ENCODE measurements at regions not wholly inside any gene's neighbourhood (a gene's known extent, or its start where the extent isn't known, plus 50 kb on each side); places are given as distances from the start of the nearest gene placed in this dataset.

DNA sequence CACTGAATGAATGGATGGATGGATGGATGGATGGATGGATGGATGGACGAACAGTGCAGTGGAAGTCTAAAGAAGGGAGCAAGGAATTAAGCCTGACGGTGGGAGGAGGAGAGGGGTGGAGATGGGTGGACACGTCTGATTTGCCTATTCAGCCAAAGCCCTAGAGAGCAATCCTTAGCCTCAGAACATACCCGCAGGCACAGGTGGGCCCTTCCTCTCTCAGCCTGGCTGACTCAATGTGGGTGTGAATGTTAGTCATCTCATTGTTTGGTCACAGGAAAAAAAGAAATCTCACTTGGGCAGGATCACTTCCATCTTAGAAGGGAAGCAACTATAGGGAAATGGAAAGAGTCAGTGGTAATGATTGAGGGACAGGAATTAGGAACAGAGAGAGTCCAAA lies 165.9 kb downstream of the PJA1 start:
- 90% methylated on average over 3 of the region's 4 CpGs for WGBS
- no peak overlapping the region for H2BK120ac ChIP-seq (ENCODE audit: low read depth, low read length)
- H3K27me3 ChIP-seq (ENCODE audit: control insufficient read depth in 1 of 2, insufficient read depth in 1 of 2, low read length in 2 of 2) = peaks cover 0 to 65% of the 10 kb centered on the region in 2 experiments
- H4K91ac ChIP-seq (ENCODE audit: low read length) = no peak overlapping the region
- no peak overlapping the region for H2AFZ ChIP-seq (ENCODE audit: low read depth, low read length)
- no peak overlapping the region for H3K14ac ChIP-seq (ENCODE audit: low read length in 2 of 2)
- H3K23ac ChIP-seq (ENCODE audit: low read length in 2 of 2) = no peak overlapping the region
- H3K79me1 ChIP-seq (replicated peaks; ENCODE audit: low read length, poor library complexity, severe bottlenecking) = no peaks in the 10 kb centered on the region
- H3K4me3 ChIP-seq (ENCODE audit: insufficient read depth in 1 of 2, low read depth in 1 of 2, low read length in 2 of 2) = no peak overlapping the region
- no peak for DNase-seq
- H3K4me2 ChIP-seq (ENCODE audit: low read length, poor library complexity, severe bottlenecking) = no peak overlapping the region
- no peak overlapping the region for H3K27ac ChIP-seq (ENCODE audit: low read length, poor library complexity, severe bottlenecking)
- H2BK12ac ChIP-seq (ENCODE audit: low read length in 2 of 2) = no peak overlapping the region
- no peak overlapping the region for H2AK5ac ChIP-seq (ENCODE audit: low read length, severe bottlenecking)
- peaks cover 3% of the 10 kb centered on the region for H3K4me1 ChIP-seq (ENCODE audit: control insufficient read depth, insufficient read depth, low read depth, low read length)
- H3K9me3 ChIP-seq (ENCODE audit: control insufficient read depth, low read length) = no peaks in the 10 kb centered on the region
- H2BK5ac ChIP-seq (ENCODE audit: low read depth, low read length, poor library complexity, severe bottlenecking) = no peak overlapping the region
- no peak overlapping the region for H2BK15ac ChIP-seq (ENCODE audit: low read depth, poor library complexity, severe bottlenecking)
- no peaks in the 10 kb centered on the region for H3K36me3 ChIP-seq (ENCODE audit: control insufficient read depth in 1 of 2, insufficient read depth in 2 of 2, low read depth in 1 of 2, low read length in 2 of 2)
- no peak overlapping the region for H4K8ac ChIP-seq (ENCODE audit: low read length)
- H3K4ac ChIP-seq (ENCODE audit: low read depth in 1 of 2, low read length in 2 of 2) = no peak overlapping the region
- no peak overlapping the region for H3K18ac ChIP-seq (ENCODE audit: low read depth in 1 of 2, low read length in 2 of 2)
- H3K9ac ChIP-seq (ENCODE audit: low read length) = no peak overlapping the region

DNA sequence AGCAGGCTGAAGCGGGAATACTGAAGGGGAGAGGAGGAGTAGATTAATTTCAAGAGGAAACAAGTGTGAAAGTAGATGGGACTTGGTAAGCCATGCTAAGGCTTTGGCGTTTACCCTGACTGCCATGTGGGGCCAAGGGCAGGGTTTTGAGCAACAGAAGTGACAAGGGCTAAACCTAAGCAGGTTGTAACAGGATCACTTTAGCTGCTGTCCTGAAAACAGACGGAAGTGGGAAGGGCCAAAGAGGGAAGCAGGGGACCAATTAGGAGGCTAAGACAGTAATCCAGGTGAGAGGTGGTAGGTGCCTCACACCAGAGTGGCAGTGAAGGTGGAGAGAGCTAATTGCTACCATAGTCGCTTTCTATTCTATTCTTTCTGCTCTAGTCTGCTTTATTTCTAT lies 166.5 kb downstream of the PJA1 start:
- Histone ChIP-seq H3K14ac (ENCODE audit: low read length in 2 of 2) (no peak overlapping the region), H3K4me2 (ENCODE audit: low read length, poor library complexity, severe bottlenecking) (no peak overlapping the region), H3K18ac (ENCODE audit: low read depth in 1 of 2, low read length in 2 of 2) (no peak overlapping the region), H3K79me1 (replicated peaks; ENCODE audit: low read length, poor library complexity, severe bottlenecking) (no peaks in the 10 kb centered on the region), H3K9me3 (ENCODE audit: control insufficient read depth, low read length) (no peaks in the 10 kb centered on the region), H2BK120ac (ENCODE audit: low read depth, low read length) (no peak overlapping the region), H3K36me3 (ENCODE audit: control insufficient read depth in 1 of 2, insufficient read depth in 2 of 2, low read depth in 1 of 2, low read length in 2 of 2) (no peaks in the 10 kb centered on the region), H3K4me3 (ENCODE audit: insufficient read depth in 1 of 2, low read depth in 1 of 2, low read length in 2 of 2) (no peak overlapping the region), H3K27ac (ENCODE audit: low read length, poor library complexity, severe bottlenecking) (no peak overlapping the region), H2BK15ac (ENCODE audit: low read depth, poor library complexity, severe bottlenecking) (no peak overlapping the region), H3K4me1 (ENCODE audit: control insufficient read depth, insufficient read depth, low read depth, low read length) (peaks cover 3% of the 10 kb centered on the region), H3K4ac (ENCODE audit: low read depth in 1 of 2, low read length in 2 of 2) (no peak overlapping the region), H2AK5ac (ENCODE audit: low read length, severe bottlenecking) (no peak overlapping the region), H2BK5ac (ENCODE audit: low read depth, low read length, poor library complexity, severe bottlenecking) (no peak overlapping the region), H3K23ac (ENCODE audit: low read length in 2 of 2) (no peak overlapping the region), H4K91ac (ENCODE audit: low read length) (no peak overlapping the region), H4K8ac (ENCODE audit: low read length) (no peak overlapping the region), H2BK12ac (ENCODE audit: low read length in 2 of 2) (no peak overlapping the region), H3K27me3 (ENCODE audit: control insufficient read depth in 1 of 2, insufficient read depth in 1 of 2, low read length in 2 of 2) (peaks cover 0 to 71% of the 10 kb centered on the region in 2 experiments), H2AFZ (ENCODE audit: low read depth, low read length) (no peak overlapping the region), H3K9ac (ENCODE audit: low read length) (no peak overlapping the region)
- DNase-seq = no peak
- WGBS = 97% methylated on average over 4 of the region's 4 CpGs

DNA sequence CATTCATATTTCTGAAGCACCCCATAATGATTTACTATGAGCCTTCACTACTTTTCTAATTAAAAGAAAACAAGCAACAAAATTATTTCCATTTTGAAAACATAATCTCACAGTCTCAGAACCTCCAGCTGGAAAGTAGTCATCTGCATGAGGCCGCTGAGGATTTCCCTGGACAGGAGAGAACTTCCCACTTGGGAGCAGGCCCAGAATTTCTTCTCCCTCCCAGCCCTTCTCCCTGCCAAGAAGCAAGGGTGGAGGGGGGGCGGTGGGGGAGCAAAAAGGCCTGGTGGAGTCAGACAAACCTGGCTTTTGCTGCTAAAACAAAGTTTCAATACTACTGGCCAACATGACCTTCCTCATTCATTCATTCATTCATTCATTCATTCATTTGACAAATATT lies 167.3 kb downstream of the PJA1 start:
- no peak overlapping the region for H2BK12ac ChIP-seq (ENCODE audit: low read length in 2 of 2)
- no peak overlapping the region for H4K8ac ChIP-seq (ENCODE audit: low read length)
- H3K4me2 ChIP-seq (ENCODE audit: low read length, poor library complexity, severe bottlenecking) = no peak overlapping the region
- H3K27me3 ChIP-seq (ENCODE audit: control insufficient read depth in 1 of 2, insufficient read depth in 1 of 2, low read length in 2 of 2) = peaks cover 0 to 71% of the 10 kb centered on the region in 2 experiments
- H2BK15ac ChIP-seq (ENCODE audit: low read depth, poor library complexity, severe bottlenecking) = no peak overlapping the region
- H2BK5ac ChIP-seq (ENCODE audit: low read depth, low read length, poor library complexity, severe bottlenecking) = no peak overlapping the region
- no peak overlapping the region for H4K91ac ChIP-seq (ENCODE audit: low read length)
- no peak overlapping the region for H3K4ac ChIP-seq (ENCODE audit: low read depth in 1 of 2, low read length in 2 of 2)
- H3K27ac ChIP-seq (ENCODE audit: low read length, poor library complexity, severe bottlenecking) = no peak overlapping the region
- H3K36me3 ChIP-seq (ENCODE audit: control insufficient read depth in 1 of 2, insufficient read depth in 2 of 2, low read depth in 1 of 2, low read length in 2 of 2) = no peaks in the 10 kb centered on the region
- H3K18ac ChIP-seq (ENCODE audit: low read depth in 1 of 2, low read length in 2 of 2) = no peak overlapping the region
- H3K4me1 ChIP-seq (ENCODE audit: control insufficient read depth, insufficient read depth, low read depth, low read length) = peaks cover 3% of the 10 kb centered on the region
- no peak overlapping the region for H3K14ac ChIP-seq (ENCODE audit: low read length in 2 of 2)
- H3K9ac ChIP-seq (ENCODE audit: low read length) = no peak overlapping the region
- no peak overlapping the region for H3K4me3 ChIP-seq (ENCODE audit: insufficient read depth in 1 of 2, low read depth in 1 of 2, low read length in 2 of 2)
- no peaks in the 10 kb centered on the region for H3K9me3 ChIP-seq (ENCODE audit: control insufficient read depth, low read length)
- H2BK120ac ChIP-seq (ENCODE audit: low read depth, low read length) = no peak overlapping the region
- WGBS = no CpG with 5 or more reads among the region's 2 CpGs
- H3K23ac ChIP-seq (ENCODE audit: low read length in 2 of 2) = no peak overlapping the region
- H3K79me1 ChIP-seq (replicated peaks; ENCODE audit: low read length, poor library complexity, severe bottlenecking) = no peaks in the 10 kb centered on the region
- no peak for DNase-seq
- H2AK5ac ChIP-seq (ENCODE audit: low read length, severe bottlenecking) = no peak overlapping the region
- H2AFZ ChIP-seq (ENCODE audit: low read depth, low read length) = no peak overlapping the region

DNA sequence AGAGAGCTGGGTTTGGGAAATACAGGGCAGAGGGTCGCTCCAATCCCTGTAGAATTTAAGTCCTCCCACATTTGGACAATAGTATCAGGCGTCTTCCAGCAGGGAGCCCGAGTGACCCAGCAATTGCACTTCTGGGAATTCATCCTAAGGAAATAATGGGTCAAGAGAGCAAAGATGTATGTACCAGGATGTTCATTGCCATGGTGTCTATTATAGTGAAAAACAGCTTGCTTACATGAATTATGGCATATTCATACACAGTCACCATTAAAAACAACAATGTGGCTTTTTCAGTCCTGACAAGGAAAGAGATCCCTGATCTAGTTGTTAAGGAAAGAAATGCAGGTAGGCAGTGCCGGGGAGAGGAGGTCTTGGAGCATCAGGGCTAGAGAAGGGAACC lies 167.7 kb downstream of the PJA1 start:
- Histone ChIP-seq H3K4me2 (ENCODE audit: low read length, poor library complexity, severe bottlenecking) (no peak overlapping the region), H3K4ac (ENCODE audit: low read depth in 1 of 2, low read length in 2 of 2) (no peak overlapping the region), H3K14ac (ENCODE audit: low read length in 2 of 2) (no peak overlapping the region), H3K27me3 (ENCODE audit: control insufficient read depth in 1 of 2, insufficient read depth in 1 of 2, low read length in 2 of 2) (peaks cover 0 to 71% of the 10 kb centered on the region in 2 experiments), H3K18ac (ENCODE audit: low read depth in 1 of 2, low read length in 2 of 2) (no peak overlapping the region), H3K36me3 (ENCODE audit: control insufficient read depth in 1 of 2, insufficient read depth in 2 of 2, low read depth in 1 of 2, low read length in 2 of 2) (no peaks in the 10 kb centered on the region), H2BK15ac (ENCODE audit: low read depth, poor library complexity, severe bottlenecking) (no peak overlapping the region), H3K27ac (ENCODE audit: low read length, poor library complexity, severe bottlenecking) (no peak overlapping the region), H2BK120ac (ENCODE audit: low read depth, low read length) (no peak overlapping the region), H3K4me3 (ENCODE audit: insufficient read depth in 1 of 2, low read depth in 1 of 2, low read length in 2 of 2) (no peak overlapping the region), H3K9me3 (ENCODE audit: control insufficient read depth, low read length) (no peaks in the 10 kb centered on the region), H3K23ac (ENCODE audit: low read length in 2 of 2) (no peak overlapping the region), H3K4me1 (ENCODE audit: control insufficient read depth, insufficient read depth, low read depth, low read length) (peaks cover 3% of the 10 kb centered on the region), H4K91ac (ENCODE audit: low read length) (no peak overlapping the region), H2BK12ac (ENCODE audit: low read length in 2 of 2) (no peak overlapping the region), H3K79me1 (replicated peaks; ENCODE audit: low read length, poor library complexity, severe bottlenecking) (no peaks in the 10 kb centered on the region), H4K8ac (ENCODE audit: low read length) (no peak overlapping the region), H2AFZ (ENCODE audit: low read depth, low read length) (no peak overlapping the region), H2BK5ac (ENCODE audit: low read depth, low read length, poor library complexity, severe bottlenecking) (no peak overlapping the region), H3K9ac (ENCODE audit: low read length) (no peak overlapping the region), H2AK5ac (ENCODE audit: low read length, severe bottlenecking) (no peak overlapping the region)
- no peak for DNase-seq
- WGBS = no CpG with 5 or more reads among the region's 4 CpGs
